Suprapubic skin (tissue), 4 donors: ENCODE measurements at regions not wholly inside any gene's neighbourhood (a gene's known extent, or its start where the extent isn't known, plus 50 kb on each side); places are given as distances from the start of the nearest gene placed in this dataset.

Experiments used
- POLR2A ChIP-seq, 2 donors: fragments of 450-650 bp; IDR thresholded peaks; one replicate each; pipeline ENCODE4 v1.6.1; 2017; ENCODE audit warnings: antibody characterized with exemption in 2 of 2, mild to moderate bottlenecking in 2 of 2, moderate library complexity in 2 of 2
- POLR2AphosphoS5 ChIP-seq, 3 donors: sonication (generic); formaldehyde crosslinking; IDR thresholded peaks; one replicate each; pipeline ENCODE4 v1.6.1; 2017; ENCODE audit warnings: antibody characterized with exemption in 3 of 3
- TF ChIP-seq, protein P1 (sequence below), 2 donors: fragments of 200-600 bp in 1 of 2; fragments of 450-650 bp in 1 of 2; sonication (generic) in 1 of 2; IDR thresholded peaks; one replicate each; pipeline ENCODE4 v1.5.1; 2016 to 2019; ENCODE audit warnings: antibody characterized with exemption in 2 of 2, mild to moderate bottlenecking in 1 of 2, moderate library complexity in 1 of 2

DNA sequence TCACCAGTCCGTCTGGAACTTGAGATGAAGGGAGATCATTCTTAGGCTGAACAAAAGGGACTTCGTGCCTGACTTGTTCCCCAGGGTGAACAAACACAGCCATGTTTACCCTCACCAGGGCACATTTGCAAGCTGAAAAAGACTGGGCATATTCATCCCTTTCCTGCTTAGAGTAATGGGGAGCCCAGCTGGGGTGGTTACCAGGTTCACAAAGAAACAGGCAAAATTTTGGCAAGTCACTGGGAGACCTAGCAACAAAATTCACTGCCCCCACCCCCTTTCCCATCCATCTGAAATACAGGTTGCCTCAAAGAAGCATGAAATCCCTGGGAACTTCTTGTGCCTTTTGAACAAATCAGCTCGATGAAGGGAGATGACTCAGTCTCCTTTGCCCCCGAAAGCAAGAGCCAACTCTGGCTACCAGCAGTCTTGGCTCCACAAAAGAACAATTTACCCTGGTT lies 775.0 kb downstream of the SQOR start:
- TF ChIP-seq POLR2A (IDR thresholded peaks at IDR 0.05) (no peak), POLR2AphosphoS5 (IDR thresholded peaks at IDR 0.05) (no peak)
- TF ChIP-seq, protein P1, sequence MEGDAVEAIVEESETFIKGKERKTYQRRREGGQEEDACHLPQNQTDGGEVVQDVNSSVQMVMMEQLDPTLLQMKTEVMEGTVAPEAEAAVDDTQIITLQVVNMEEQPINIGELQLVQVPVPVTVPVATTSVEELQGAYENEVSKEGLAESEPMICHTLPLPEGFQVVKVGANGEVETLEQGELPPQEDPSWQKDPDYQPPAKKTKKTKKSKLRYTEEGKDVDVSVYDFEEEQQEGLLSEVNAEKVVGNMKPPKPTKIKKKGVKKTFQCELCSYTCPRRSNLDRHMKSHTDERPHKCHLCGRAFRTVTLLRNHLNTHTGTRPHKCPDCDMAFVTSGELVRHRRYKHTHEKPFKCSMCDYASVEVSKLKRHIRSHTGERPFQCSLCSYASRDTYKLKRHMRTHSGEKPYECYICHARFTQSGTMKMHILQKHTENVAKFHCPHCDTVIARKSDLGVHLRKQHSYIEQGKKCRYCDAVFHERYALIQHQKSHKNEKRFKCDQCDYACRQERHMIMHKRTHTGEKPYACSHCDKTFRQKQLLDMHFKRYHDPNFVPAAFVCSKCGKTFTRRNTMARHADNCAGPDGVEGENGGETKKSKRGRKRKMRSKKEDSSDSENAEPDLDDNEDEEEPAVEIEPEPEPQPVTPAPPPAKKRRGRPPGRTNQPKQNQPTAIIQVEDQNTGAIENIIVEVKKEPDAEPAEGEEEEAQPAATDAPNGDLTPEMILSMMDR (IDR thresholded peaks at IDR 0.05): no peak
